PC-3 (cell line): ENCODE measurements at regions not wholly inside any gene's neighbourhood (a gene's known extent, or its start where the extent isn't known, plus 50 kb on each side); places are given as distances from the start of the nearest gene placed in this dataset.

Experiments
- ATAC-seq: fragments of 200-7000 bp; cut with Tn5 transposase; 2 replicates; pipeline ENCODE4 v1.9.1; 2020; ENCODE audit warnings: mild to moderate bottlenecking, moderate library complexity
- BruUV-seq: library from RNA; stranded (reverse); fragments of 400-500 nt; replicated peaks from 2 replicates; lab custom pipeline; 2021; lab: Mats Ljungman, UMichigan
- CTCF ChIA-PET: fragments of 300-600 bp; sonication (Branson Sonifier 250); formaldehyde crosslinking; loops from one replicate; lab custom pipeline; 2022; ENCODE audit warnings: antibody characterized with exemption; lab: Charles Lee
- POLR2A ChIA-PET: fragments of 300-600 bp; sonication (Branson Sonifier 250); formaldehyde crosslinking; loops from one replicate; lab custom pipeline; 2022; ENCODE audit warnings: antibody characterized with exemption; ENCODE audit not compliant: unreplicated experiment; lab: Charles Lee
- DNase-seq: peaks from one replicate; pipeline ENCODE4 v3.0.0-alpha.2; 2015
- H2AFZ ChIP-seq: fragments of 300-600 bp; sonication (generic); 2 replicates; pipeline ENCODE4 v1.6.0; 2016; ENCODE audit warnings: antibody characterized with exemption, low read length
- H3F3A ChIP-seq: fragments of 300-600 bp; sonication (generic); one replicate; pipeline ENCODE4 v1.6.0; 2017; ENCODE audit warnings: antibody characterized with exemption, low read length, control low read depth, mild to moderate bottlenecking; ENCODE audit not compliant: unreplicated experiment
- H3K27ac ChIP-seq: fragments of 300-600 bp; sonication (generic); 2 replicates; pipeline ENCODE4 v1.5.1; 2016; ENCODE audit warnings: mild to moderate bottlenecking, low read length
- H3K27me3 ChIP-seq: fragments of 300-600 bp; sonication (generic); 2 replicates; pipeline ENCODE4 v1.6.1; 2016; ENCODE audit warnings: low read length, mixed read lengths
- H3K36me3 ChIP-seq: fragments of 300-600 bp; sonication (generic); 2 replicates; pipeline ENCODE4 v1.6.1; 2016; ENCODE audit warnings: low read depth, mixed run types, low read length, mixed read lengths
- H3K4me1 ChIP-seq: fragments of 300-600 bp; sonication (generic); 2 replicates; pipeline ENCODE4 v1.5.1; 2016; ENCODE audit warnings: low read length; ENCODE audit not compliant: insufficient read depth
- H3K4me2 ChIP-seq: fragments of 300-600 bp; sonication (generic); 2 replicates; pipeline ENCODE4 v1.6.0; 2016; ENCODE audit warnings: low read length
- H3K4me3 ChIP-seq: fragments of 300-600 bp; sonication (generic); 2 replicates; pipeline ENCODE4 v1.5.1; 2016; ENCODE audit warnings: mild to moderate bottlenecking, low read length, mixed read lengths
- H3K79me2 ChIP-seq: fragments of 300-600 bp; sonication (generic); 2 replicates; pipeline ENCODE4 v1.6.1; 2017; ENCODE audit warnings: low read length, mixed read lengths
- H3K9ac ChIP-seq: fragments of 300-600 bp; sonication (generic); 2 replicates; pipeline ENCODE4 v1.6.0; 2016; ENCODE audit warnings: mild to moderate bottlenecking, low read length
- H3K9me2 ChIP-seq: fragments of 300-600 bp; sonication (generic); replicated peaks from 2 replicates; pipeline ENCODE4 v1.6.1; 2016; ENCODE audit warnings: mixed run types, low read length, mixed read lengths
- H3K9me3 ChIP-seq: fragments of 300-600 bp; sonication (generic); 2 replicates; pipeline ENCODE4 v1.6.1; 2016; ENCODE audit warnings: low read length, mixed read lengths
- H4K20me1 ChIP-seq: fragments of 300-600 bp; sonication (generic); 2 replicates; pipeline ENCODE4 v1.6.1; 2016; ENCODE audit warnings: low read length, mixed read lengths
- CTCF ChIP-seq: fragments of 300-600 bp; sonication (generic); conservative IDR thresholded peaks from 2 replicates; pipeline ENCODE4 v1.5.1; 2017; ENCODE audit warnings: antibody characterized with exemption, low read depth, mild to moderate bottlenecking, low read length
- EZH2 ChIP-seq: fragments of 300-600 bp; sonication (generic); IDR thresholded peaks from one replicate; pipeline ENCODE4 v1.6.1; 2017; ENCODE audit warnings: antibody characterized with exemption, mild to moderate bottlenecking, low read length; ENCODE audit not compliant: unreplicated experiment
- EZH2phosphoT487 ChIP-seq: fragments of 300-600 bp; sonication (generic); IDR thresholded peaks from 2 replicates; pipeline ENCODE4 v1.6.1; 2018; ENCODE audit warnings: mild to moderate bottlenecking, antibody characterized with exemption, low read length, borderline replicate concordance
- intact Hi-C: fragments of 100-400 bp; cut with micrococcal nuclease; formaldehyde crosslinking; loops from 2 replicates; pipeline ENCODE4 v1.9.0; 2023

DNA sequence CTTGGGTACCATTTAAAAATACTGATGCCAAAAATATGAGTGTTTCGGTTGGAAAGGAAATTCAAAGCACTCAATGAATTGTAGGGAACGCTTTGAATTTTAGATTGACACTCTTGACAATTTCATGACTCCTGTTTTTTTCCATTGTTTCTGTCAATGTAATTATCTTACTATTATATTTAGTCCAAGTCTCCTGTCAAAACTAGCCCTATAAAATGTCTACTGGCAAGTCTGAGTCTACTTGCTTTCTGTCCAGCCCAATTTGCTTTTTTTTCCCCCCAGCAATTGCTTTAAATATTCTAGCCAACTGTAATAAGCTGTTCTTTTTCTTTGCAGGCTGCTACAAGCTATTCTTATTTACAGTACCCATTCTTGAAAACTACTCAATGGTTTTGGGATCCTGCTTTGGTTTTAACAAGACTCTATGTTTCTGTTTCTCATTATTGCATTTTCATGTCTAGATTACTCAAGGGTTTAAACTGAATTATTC is 1103.9 kb upstream of the GJE1 start:
- H3K27me3 ChIP-seq, result no peaks in the 10 kb centered on the region
- ChIA-PET CTCF (no interaction called here), POLR2A (no interaction called here)
- H3K4me3 ChIP-seq, result no peak overlapping the region
- no peak for DNase-seq
- no peaks in the 10 kb centered on the region for H3K36me3 ChIP-seq
- H3K9me3 ChIP-seq, result no peaks in the 10 kb centered on the region
- H3K27ac ChIP-seq, result no peak overlapping the region
- no peaks in the 10 kb centered on the region for H3F3A ChIP-seq
- no peak overlapping the region for H3K4me2 ChIP-seq
- no peaks in the 10 kb centered on the region for H4K20me1 ChIP-seq
- H3K9ac ChIP-seq, result no peak overlapping the region
- H3K79me2 ChIP-seq, result no peaks in the 10 kb centered on the region
- no peak for TF ChIP-seq CTCF
- H3K4me1 ChIP-seq, result no peaks in the 10 kb centered on the region
- no peak for ATAC-seq
- no TSS peak for BruUV-seq
- H3K9me2 ChIP-seq, result no peaks in the 10 kb centered on the region
- no peak overlapping the region for H2AFZ ChIP-seq
- intact Hi-C loops, result no loop called here

DNA sequence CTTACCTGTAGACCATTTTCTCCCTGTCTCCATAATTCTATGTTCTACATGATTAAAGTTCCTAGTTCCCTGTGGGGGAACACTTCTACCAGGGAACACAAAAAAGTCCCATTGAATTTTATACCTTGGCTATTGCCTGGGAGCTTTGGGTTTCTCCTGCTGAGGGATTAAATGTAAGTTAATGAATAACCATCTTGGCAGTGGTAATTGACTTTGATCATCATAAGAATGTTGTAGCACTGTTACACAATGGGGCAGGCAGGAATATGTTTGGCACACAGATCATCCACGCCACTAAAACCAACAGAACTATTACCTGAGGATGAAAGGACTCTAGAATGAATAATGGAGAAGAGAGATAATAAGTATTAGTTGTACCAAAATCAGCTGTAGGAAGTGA is 1106.2 kb upstream of the GJE1 start:
- Histone ChIP-seq H3K27me3 (no peaks in the 10 kb centered on the region), H3F3A (no peaks in the 10 kb centered on the region), H3K36me3 (no peaks in the 10 kb centered on the region), H3K79me2 (no peaks in the 10 kb centered on the region), H2AFZ (no peak overlapping the region), H3K9ac (no peak overlapping the region), H3K9me2 (no peaks in the 10 kb centered on the region), H3K27ac (no peak overlapping the region), H3K4me1 (no peaks in the 10 kb centered on the region), H4K20me1 (no peaks in the 10 kb centered on the region), H3K4me2 (no peak overlapping the region), H3K9me3 (no peaks in the 10 kb centered on the region), H3K4me3 (no peak overlapping the region)
- DNase-seq, result no peak
- ChIA-PET POLR2A (no interaction called here), CTCF (no interaction called here)
- intact Hi-C loops, result no loop called here
- ATAC-seq, result no peak
- BruUV-seq, result no TSS peak
- no peak for TF ChIP-seq CTCF
- TF ChIP-seq EZH2, result no peak
- TF ChIP-seq EZH2phosphoT487, result no peak

GRCh38 chr6:141024526-141024925 is 1108.2 kb upstream of the GJE1 start:
- H2AFZ ChIP-seq, result no peak overlapping the region
- DNase-seq, result no peak
- no peaks in the 10 kb centered on the region for H4K20me1 ChIP-seq
- CTCF ChIA-PET, result no interaction called here
- no peak overlapping the region for H3K27ac ChIP-seq
- no peaks in the 10 kb centered on the region for H3F3A ChIP-seq
- ATAC-seq, result no peak
- intact Hi-C loops, result no loop called here
- no peak overlapping the region for H3K4me2 ChIP-seq
- no peaks in the 10 kb centered on the region for H3K9me3 ChIP-seq
- no TSS peak for BruUV-seq
- POLR2A ChIA-PET, result no interaction called here
- no peak overlapping the region for H3K9ac ChIP-seq
- H3K36me3 ChIP-seq, result no peaks in the 10 kb centered on the region
- no peak overlapping the region for H3K4me3 ChIP-seq
- H3K27me3 ChIP-seq, result no peaks in the 10 kb centered on the region
- H3K4me1 ChIP-seq, result no peaks in the 10 kb centered on the region
- no peaks in the 10 kb centered on the region for H3K79me2 ChIP-seq
- TF ChIP-seq EZH2 (no peak), CTCF (no peak)
- no peaks in the 10 kb centered on the region for H3K9me2 ChIP-seq
